MM.1S (cell line): ENCODE measurements at regions not wholly inside any gene's neighbourhood (a gene's known extent, or its start where the extent isn't known, plus 50 kb on each side); places are given as distances from the start of the nearest gene placed in this dataset.

Source experiments
- DNase-seq: peaks from one replicate; pipeline ENCODE4 v3.0.0-alpha.2; 2015
- H2AFZ ChIP-seq: fragments of 300-600 bp; sonication (generic); 2 replicates; pipeline ENCODE4 v1.6.0; 2016; ENCODE audit warnings: antibody characterized with exemption, low read length
- H3F3A ChIP-seq: fragments of 300-600 bp; sonication (generic); 2 replicates; pipeline ENCODE4 v1.6.1; 2016; ENCODE audit warnings: mild to moderate bottlenecking, antibody characterized with exemption, low read length, moderate library complexity, mixed read lengths; ENCODE audit not compliant: insufficient read depth
- H3K27ac ChIP-seq: fragments of 300-600 bp; sonication (generic); 2 replicates; pipeline ENCODE4 v1.5.1; 2016; ENCODE audit warnings: mild to moderate bottlenecking, low read length
- H3K27me3 ChIP-seq: fragments of 300-600 bp; sonication (generic); replicated peaks from 2 replicates; pipeline ENCODE4 v1.6.0; 2016; ENCODE audit warnings: low read length; ENCODE audit not compliant: insufficient read depth
- H3K36me3 ChIP-seq: fragments of 300-600 bp; sonication (generic); replicated peaks from 2 replicates; pipeline ENCODE4 v1.6.1; 2016; ENCODE audit warnings: mild to moderate bottlenecking, low read length, mixed read lengths; ENCODE audit not compliant: insufficient read depth
- H3K4me1 ChIP-seq: fragments of 300-600 bp; sonication (generic); 2 replicates; pipeline ENCODE4 v1.6.1; 2016; ENCODE audit warnings: low read length, mixed read lengths
- H3K4me2 ChIP-seq: fragments of 300-600 bp; sonication (generic); 2 replicates; pipeline ENCODE4 v1.6.0; 2016; ENCODE audit warnings: low read depth, low read length
- H3K4me3 ChIP-seq: fragments of 300-600 bp; sonication (generic); 2 replicates; pipeline ENCODE4 v1.5.1; 2016; ENCODE audit warnings: low read length, mixed read lengths
- H3K79me2 ChIP-seq: fragments of 300-600 bp; sonication (generic); 2 replicates; pipeline ENCODE4 v1.6.1; 2016; ENCODE audit warnings: mixed run types, low read length, mixed read lengths
- H3K9ac ChIP-seq: fragments of 300-600 bp; sonication (generic); 2 replicates; pipeline ENCODE4 v1.6.1; 2016; ENCODE audit warnings: low read length, mixed read lengths
- H3K9me2 ChIP-seq: fragments of 300-600 bp; sonication (generic); replicated peaks from 2 replicates; pipeline ENCODE4 v1.6.1; 2016; ENCODE audit warnings: mild to moderate bottlenecking, low read length, mixed read lengths; ENCODE audit not compliant: insufficient read depth
- H3K9me3 ChIP-seq: fragments of 300-600 bp; sonication (generic); replicated peaks from 2 replicates; pipeline ENCODE4 v1.6.1; 2016; ENCODE audit warnings: mild to moderate bottlenecking, low read length, mixed read lengths; ENCODE audit not compliant: insufficient read depth
- H4K20me1 ChIP-seq: fragments of 300-600 bp; sonication (generic); 2 replicates; pipeline ENCODE4 v1.6.1; 2016; ENCODE audit warnings: mild to moderate bottlenecking, low read length, moderate library complexity, mixed read lengths; ENCODE audit not compliant: insufficient read depth
- CTCF ChIP-seq: fragments of 300-600 bp; sonication (generic); IDR thresholded peaks from 2 replicates; pipeline ENCODE4 v1.5.1; 2016; ENCODE audit warnings: antibody characterized with exemption, low read length, mixed read lengths
- EZH2 ChIP-seq: fragments of 300-600 bp; sonication (generic); optimal IDR thresholded peaks from 2 replicates; pipeline ENCODE3; 2017; ENCODE audit warnings: low read depth, mild to moderate bottlenecking, antibody characterized with exemption, low read length, mixed read lengths
- EZH2phosphoT487 ChIP-seq: fragments of 300-600 bp; sonication (generic); IDR thresholded peaks from 2 replicates; pipeline ENCODE4 v1.6.1; 2018; ENCODE audit warnings: antibody characterized with exemption, low read length

GRCh38 chr13:91292630-91293221 is 54.8 kb upstream of the MIR17HG start:
- no peak overlapping the region for H3K4me2 ChIP-seq
- TF ChIP-seq EZH2phosphoT487 (no peak), EZH2 (no peak), CTCF (no peak)
- H3K36me3 ChIP-seq = no peaks in the 10 kb centered on the region
- no peaks in the 10 kb centered on the region for H3K9me2 ChIP-seq
- H3K27ac ChIP-seq = no peak overlapping the region
- H3K4me1 ChIP-seq = no peaks in the 10 kb centered on the region
- no peaks in the 10 kb centered on the region for H3K27me3 ChIP-seq
- H3K4me3 ChIP-seq = no peak overlapping the region
- no peaks in the 10 kb centered on the region for H4K20me1 ChIP-seq
- no peaks in the 10 kb centered on the region for H3F3A ChIP-seq
- no peaks in the 10 kb centered on the region for H3K9me3 ChIP-seq
- H3K9ac ChIP-seq = no peak overlapping the region
- DNase-seq = no peak
- H3K79me2 ChIP-seq = no peaks in the 10 kb centered on the region
- no peak overlapping the region for H2AFZ ChIP-seq

GRCh38 chr13:91295712-91296410 is 51.6 kb upstream of the MIR17HG start:
- Histone ChIP-seq H3K9ac (no peak overlapping the region), H3K27ac (no peak overlapping the region), H3K27me3 (no peaks in the 10 kb centered on the region), H3K9me3 (no peaks in the 10 kb centered on the region), H3K9me2 (no peaks in the 10 kb centered on the region), H3F3A (no peaks in the 10 kb centered on the region), H4K20me1 (no peaks in the 10 kb centered on the region), H3K79me2 (no peaks in the 10 kb centered on the region), H3K4me3 (no peak overlapping the region), H3K36me3 (no peaks in the 10 kb centered on the region), H2AFZ (no peak overlapping the region), H3K4me2 (no peak overlapping the region), H3K4me1 (no peaks in the 10 kb centered on the region)
- no peak for TF ChIP-seq EZH2
- no peak for TF ChIP-seq CTCF
- no peak for TF ChIP-seq EZH2phosphoT487
- DNase-seq = no peak

GRCh38 chr13:91297503-91297902 is 50.0 kb upstream of the MIR17HG start:
- no peak for DNase-seq

More at GRCh38 chr13:91297503-91297902, 50.0 kb upstream of the MIR17HG start:
- Histone ChIP-seq H3K4me1 (no peaks in the 10 kb centered on the region), H3K9me2 (no peaks in the 10 kb centered on the region), H2AFZ (no peak overlapping the region), H3K27ac (no peak overlapping the region), H3K4me3 (no peak overlapping the region), H3K9ac (no peak overlapping the region), H3K9me3 (no peaks in the 10 kb centered on the region), H3F3A (no peaks in the 10 kb centered on the region), H3K27me3 (no peaks in the 10 kb centered on the region), H4K20me1 (no peaks in the 10 kb centered on the region), H3K79me2 (no peaks in the 10 kb centered on the region), H3K4me2 (no peak overlapping the region), H3K36me3 (no peaks in the 10 kb centered on the region)
- TF ChIP-seq EZH2 = no peak
